ENCODE measurements at regions not wholly inside any gene's neighbourhood (a gene's known extent, or its start where the extent isn't known, plus 50 kb on each side); places are given as distances from the start of the nearest gene placed in this dataset.

GRCh38 chr9:119818726-119819435, 449.6 kb upstream of the BRINP1 start:
- intact Hi-C loops (cut with micrococcal nuclease; ENCODE audit: unreplicated experiment), result no loop called here
- CTCF ChIA-PET (ENCODE audit: unreplicated experiment), result no interaction called here
- DNase-seq (ENCODE audit: low spot score), result no peak
- Histone ChIP-seq H3K4me3 (ENCODE audit: low read depth, low read length, poor library complexity, severe bottlenecking) (no peak overlapping the region), H3K79me2 (ENCODE audit: insufficient read depth, low read depth, low read length) (no peaks in the 10 kb centered on the region), H4K20me1 (ENCODE audit: insufficient read depth, low read length) (no peaks in the 10 kb centered on the region), H3K9me2 (ENCODE audit: insufficient read depth, low read length) (no peaks in the 10 kb centered on the region), H3K9me3 (ENCODE audit: low read length) (no peaks in the 10 kb centered on the region), H3K36me3 (ENCODE audit: insufficient read depth, low read length) (no peaks in the 10 kb centered on the region), H3K27ac (ENCODE audit: low read depth, low read length, poor library complexity, severe bottlenecking) (no peak overlapping the region), H3K4me2 (ENCODE audit: low read length) (no peak overlapping the region), H2AFZ (ENCODE audit: low read length) (no peak overlapping the region), H3K4me1 (ENCODE audit: insufficient read depth, low read length, poor library complexity, severe bottlenecking) (no peaks in the 10 kb centered on the region)
- POLR2A ChIA-PET, result no interaction called here
- BruUV-seq (replicated peaks), result no TSS peak
- TF ChIP-seq EZH2phosphoT487 (IDR thresholded peaks at IDR 0.05; ENCODE audit: borderline replicate concordance, low read depth, low read length) (no peak), CTCF (conservative IDR thresholded peaks at IDR 0.05; ENCODE audit: low read length) (no peak)

- no peaks in the 10 kb centered on the region for H3K4me1 ChIP-seq (ENCODE audit: insufficient read depth, low read length, poor library complexity, severe bottlenecking)
- ChIA-PET POLR2A (no interaction called here), CTCF (ENCODE audit: unreplicated experiment) (no interaction called here)
- intact Hi-C loops (cut with micrococcal nuclease; ENCODE audit: unreplicated experiment), result no loop called here
- H3K4me2 ChIP-seq (ENCODE audit: low read length), result no peak overlapping the region
- DNase-seq (ENCODE audit: low spot score), result no peak
- H4K20me1 ChIP-seq (ENCODE audit: insufficient read depth, low read length), result no peaks in the 10 kb centered on the region
- H3K9me2 ChIP-seq (ENCODE audit: insufficient read depth, low read length), result no peaks in the 10 kb centered on the region
- H3K79me2 ChIP-seq (ENCODE audit: insufficient read depth, low read depth, low read length), result no peaks in the 10 kb centered on the region
- no TSS peak for BruUV-seq (replicated peaks)
- H2AFZ ChIP-seq (ENCODE audit: low read length), result no peak overlapping the region
- no peaks in the 10 kb centered on the region for H3K36me3 ChIP-seq (ENCODE audit: insufficient read depth, low read length)
- TF ChIP-seq CTCF (conservative IDR thresholded peaks at IDR 0.05; ENCODE audit: low read length), result no peak
- TF ChIP-seq EZH2phosphoT487 (IDR thresholded peaks at IDR 0.05; ENCODE audit: borderline replicate concordance, low read depth, low read length), result no peak
- H3K9me3 ChIP-seq (ENCODE audit: low read length), result no peaks in the 10 kb centered on the region
- no peak overlapping the region for H3K4me3 ChIP-seq (ENCODE audit: low read depth, low read length, poor library complexity, severe bottlenecking)
- no peak overlapping the region for H3K27ac ChIP-seq (ENCODE audit: low read depth, low read length, poor library complexity, severe bottlenecking)
Measured at GRCh38 chr9:119810645-119811429, 441.6 kb upstream of the BRINP1 start.

GRCh38 chr9:119803679-119804078, 434.4 kb upstream of the BRINP1 start:
- CTCF ChIA-PET (ENCODE audit: unreplicated experiment), result no interaction called here
- Histone ChIP-seq H2AFZ (ENCODE audit: low read length) (no peak overlapping the region), H3K4me2 (ENCODE audit: low read length) (no peak overlapping the region)

More at GRCh38 chr9:119803679-119804078, 434.4 kb upstream of the BRINP1 start:
- no peak overlapping the region for H3K27ac ChIP-seq (ENCODE audit: low read depth, low read length, poor library complexity, severe bottlenecking)
- no TSS peak for BruUV-seq (replicated peaks)
- H4K20me1 ChIP-seq (ENCODE audit: insufficient read depth, low read length), result no peaks in the 10 kb centered on the region
- intact Hi-C loops (cut with micrococcal nuclease; ENCODE audit: unreplicated experiment), result no loop called here
- H3K36me3 ChIP-seq (ENCODE audit: insufficient read depth, low read length), result no peaks in the 10 kb centered on the region
- H3K9me2 ChIP-seq (ENCODE audit: insufficient read depth, low read length), result no peaks in the 10 kb centered on the region
- H3K79me2 ChIP-seq (ENCODE audit: insufficient read depth, low read depth, low read length), result no peaks in the 10 kb centered on the region
- no peak for DNase-seq (ENCODE audit: low spot score)
- POLR2A ChIA-PET, result no interaction called here
- no peak for TF ChIP-seq CTCF (conservative IDR thresholded peaks at IDR 0.05; ENCODE audit: low read length)
- TF ChIP-seq EZH2phosphoT487 (IDR thresholded peaks at IDR 0.05; ENCODE audit: borderline replicate concordance, low read depth, low read length), result no peak
- H3K9me3 ChIP-seq (ENCODE audit: low read length), result no peaks in the 10 kb centered on the region
- H3K4me3 ChIP-seq (ENCODE audit: low read depth, low read length, poor library complexity, severe bottlenecking), result no peak overlapping the region
- no peaks in the 10 kb centered on the region for H3K4me1 ChIP-seq (ENCODE audit: insufficient read depth, low read length, poor library complexity, severe bottlenecking)

All from OCI-LY7 (cell line).